ENCODE measurements at regions not wholly inside any gene's neighbourhood (a gene's known extent, or its start where the extent isn't known, plus 50 kb on each side); places are given as distances from the start of the nearest gene placed in this dataset.

GRCh38 chr5:2158767-2159166 lies 276.0 kb upstream of the IRX4 start:
- TF ChIP-seq CTCF (IDR thresholded peaks at IDR 0.05; ENCODE audit: insufficient read depth, low read depth, low read length), result no peak
- TF ChIP-seq EZH2 (IDR thresholded peaks at IDR 0.05; ENCODE audit: insufficient read depth, low read length), result no peak

Measured in astrocyte (in vitro differentiated cells and primary cell).